AG09319 (cell line): ENCODE measurements at regions not wholly inside any gene's neighbourhood (a gene's known extent, or its start where the extent isn't known, plus 50 kb on each side); places are given as distances from the start of the nearest gene placed in this dataset.

Source experiments
- DNase-seq: peaks from one replicate; pipeline ENCODE4 v3.0.0-alpha.2; 2010; ENCODE audit warnings: low read depth; ENCODE audit errors: extremely low read depth
- TF ChIP-seq, protein P1 (sequence below): IDR thresholded peaks from 2 replicates; pipeline ENCODE4 v1.5.1; 2011; ENCODE audit warnings: low read depth, mild to moderate bottlenecking, inconsistent platforms, low read length, moderate library complexity

DNA sequence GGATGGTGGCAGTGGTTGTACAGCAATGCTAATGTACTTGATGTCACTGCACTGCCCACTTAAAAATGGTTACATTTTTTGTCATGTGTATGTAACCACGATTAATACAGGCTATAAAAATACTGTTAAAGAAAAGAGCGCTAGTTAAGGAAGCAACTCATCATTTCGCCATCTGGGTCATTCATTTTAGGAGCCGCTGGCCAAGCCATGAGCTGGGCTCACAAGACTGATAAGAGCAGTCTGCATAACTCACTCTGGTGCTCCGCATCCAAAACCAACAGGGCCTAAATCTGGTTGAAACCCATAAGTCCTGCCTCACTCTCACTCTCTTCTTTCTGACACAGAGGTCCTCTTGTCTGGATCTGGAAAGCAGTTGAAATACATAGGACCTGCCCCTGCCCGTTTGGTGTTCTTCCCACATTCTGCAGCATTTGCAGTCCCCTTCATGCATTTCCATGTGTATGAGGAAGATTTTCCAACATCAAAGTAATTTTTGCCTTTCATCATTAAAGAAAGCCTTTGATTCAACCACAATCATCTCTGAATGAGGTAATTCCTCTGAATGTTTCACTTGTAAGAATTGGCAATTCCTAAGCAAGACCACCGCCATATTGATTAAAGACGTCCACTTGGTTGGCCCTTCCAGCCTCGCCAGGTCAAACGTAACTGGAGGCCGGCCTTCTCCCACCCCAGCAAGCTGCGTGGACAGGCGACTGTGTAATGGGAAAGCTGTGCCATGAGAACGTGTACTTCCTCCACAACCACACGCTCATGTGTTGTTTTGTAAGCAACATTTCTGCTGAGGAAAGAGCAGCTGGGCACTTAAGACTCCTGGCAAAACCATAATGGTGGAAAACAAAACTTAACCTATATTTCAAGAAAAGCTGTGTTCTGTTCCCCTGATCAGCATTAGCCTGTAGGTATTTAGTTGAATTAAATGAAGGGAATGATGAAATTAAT, 112.2 kb downstream of the VAPA start:
- no peak for DNase-seq
- TF ChIP-seq, protein P1, sequence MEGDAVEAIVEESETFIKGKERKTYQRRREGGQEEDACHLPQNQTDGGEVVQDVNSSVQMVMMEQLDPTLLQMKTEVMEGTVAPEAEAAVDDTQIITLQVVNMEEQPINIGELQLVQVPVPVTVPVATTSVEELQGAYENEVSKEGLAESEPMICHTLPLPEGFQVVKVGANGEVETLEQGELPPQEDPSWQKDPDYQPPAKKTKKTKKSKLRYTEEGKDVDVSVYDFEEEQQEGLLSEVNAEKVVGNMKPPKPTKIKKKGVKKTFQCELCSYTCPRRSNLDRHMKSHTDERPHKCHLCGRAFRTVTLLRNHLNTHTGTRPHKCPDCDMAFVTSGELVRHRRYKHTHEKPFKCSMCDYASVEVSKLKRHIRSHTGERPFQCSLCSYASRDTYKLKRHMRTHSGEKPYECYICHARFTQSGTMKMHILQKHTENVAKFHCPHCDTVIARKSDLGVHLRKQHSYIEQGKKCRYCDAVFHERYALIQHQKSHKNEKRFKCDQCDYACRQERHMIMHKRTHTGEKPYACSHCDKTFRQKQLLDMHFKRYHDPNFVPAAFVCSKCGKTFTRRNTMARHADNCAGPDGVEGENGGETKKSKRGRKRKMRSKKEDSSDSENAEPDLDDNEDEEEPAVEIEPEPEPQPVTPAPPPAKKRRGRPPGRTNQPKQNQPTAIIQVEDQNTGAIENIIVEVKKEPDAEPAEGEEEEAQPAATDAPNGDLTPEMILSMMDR = no peak

DNA sequence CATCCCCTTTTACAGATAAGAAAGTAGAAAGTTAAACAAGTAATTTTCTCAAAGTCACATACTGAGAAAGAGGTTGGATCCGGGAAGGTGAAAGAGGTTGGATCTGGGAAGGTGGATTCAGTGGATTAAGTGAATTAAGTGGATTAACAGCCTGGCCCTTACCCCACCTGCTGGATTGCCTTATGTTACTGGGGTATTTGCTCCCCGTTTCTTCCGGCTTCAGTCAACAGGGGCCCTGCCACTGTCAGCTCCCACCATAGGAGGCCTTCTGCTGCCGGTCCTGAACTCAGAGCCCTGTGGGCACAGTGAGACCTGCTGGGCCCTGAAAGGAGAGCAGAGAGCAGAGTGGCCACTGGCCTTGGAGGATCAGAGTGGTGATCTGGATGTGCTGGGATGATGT, 113.2 kb downstream of the VAPA start:
- no peak for DNase-seq
- TF ChIP-seq, protein P1 = no peak

DNA sequence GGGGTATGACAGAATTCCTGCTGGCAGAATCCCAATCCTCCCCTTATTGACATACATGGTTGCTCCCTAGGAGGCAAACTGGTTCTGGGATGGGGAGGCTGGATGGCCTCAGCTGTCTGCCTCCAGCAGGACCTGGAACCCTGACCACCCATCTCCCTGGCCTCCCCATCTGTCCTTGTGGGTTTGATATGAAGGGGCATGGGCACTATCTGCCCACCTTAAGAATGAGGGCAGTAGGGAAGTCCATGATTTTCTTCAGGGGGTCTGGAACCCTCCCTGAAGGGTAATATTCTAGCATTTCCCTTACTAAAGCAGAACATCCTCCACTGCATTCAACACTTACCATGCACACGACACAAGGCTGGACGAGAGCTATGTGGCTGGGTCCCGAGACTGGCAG, 113.6 kb downstream of the VAPA start:
- no peak for DNase-seq

DNA sequence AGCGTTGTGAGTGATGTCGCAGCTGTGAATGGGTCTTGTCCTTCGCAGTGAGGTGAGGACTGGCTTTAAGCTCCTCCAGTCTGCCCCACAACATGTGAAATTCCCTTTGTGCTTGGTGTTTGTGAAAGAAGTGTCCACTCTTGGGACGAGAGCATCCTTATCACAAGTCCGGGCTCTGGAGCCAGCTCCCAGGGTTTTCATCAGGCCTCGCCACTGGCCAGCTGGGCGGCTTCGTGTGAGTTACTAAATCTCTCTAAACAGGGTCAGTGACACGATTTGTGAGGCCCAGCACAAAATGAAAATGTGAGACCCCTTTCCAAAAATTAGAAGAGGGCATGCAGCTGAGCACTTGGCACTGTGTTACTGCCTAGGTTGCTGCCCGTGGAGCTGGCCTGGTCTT, 115.9 kb downstream of the VAPA start:
- DNase-seq = no peak
- TF ChIP-seq, protein P1 = no peak

More for the DNA sequence above, 113.6 kb downstream of the VAPA start:
- TF ChIP-seq, protein P1 = no peak

DNA sequence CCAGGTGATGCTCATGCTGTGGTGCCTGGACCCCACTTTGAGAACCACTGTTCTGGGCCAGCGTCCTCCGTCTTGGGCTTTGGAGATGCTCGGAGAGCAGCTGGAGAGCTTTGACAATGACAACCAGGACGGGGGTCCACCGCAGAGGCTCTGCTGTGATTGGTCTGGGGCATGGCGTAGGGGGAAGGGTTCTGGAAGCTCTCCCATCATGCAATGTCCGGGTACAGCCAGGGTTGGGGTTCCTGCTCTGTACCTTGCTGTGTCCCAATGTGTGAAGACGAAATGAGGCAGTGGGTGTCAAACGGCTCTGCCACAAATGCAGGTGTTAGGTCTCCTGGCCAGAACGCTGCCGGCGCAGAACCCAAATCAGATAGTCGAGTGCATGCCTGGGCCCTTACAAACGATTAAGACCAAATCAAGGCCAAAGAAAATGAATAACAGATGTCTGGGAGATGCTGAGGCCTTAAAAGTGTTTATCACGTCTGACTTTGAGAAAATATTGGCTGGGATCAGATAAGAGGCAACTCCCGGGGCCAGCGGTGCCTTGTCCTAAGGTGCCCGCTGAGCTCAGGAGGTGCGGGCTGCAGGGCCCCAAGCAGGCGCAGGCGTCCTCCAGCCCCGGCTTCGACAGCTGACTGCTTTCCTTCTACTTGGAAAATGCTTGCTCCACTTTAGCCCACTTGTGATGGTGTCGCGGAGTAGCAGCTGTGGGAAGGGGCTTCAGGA, 117.2 kb downstream of the VAPA start:
- TF ChIP-seq, protein P1 = no peak
- DNase-seq = no peak

DNA sequence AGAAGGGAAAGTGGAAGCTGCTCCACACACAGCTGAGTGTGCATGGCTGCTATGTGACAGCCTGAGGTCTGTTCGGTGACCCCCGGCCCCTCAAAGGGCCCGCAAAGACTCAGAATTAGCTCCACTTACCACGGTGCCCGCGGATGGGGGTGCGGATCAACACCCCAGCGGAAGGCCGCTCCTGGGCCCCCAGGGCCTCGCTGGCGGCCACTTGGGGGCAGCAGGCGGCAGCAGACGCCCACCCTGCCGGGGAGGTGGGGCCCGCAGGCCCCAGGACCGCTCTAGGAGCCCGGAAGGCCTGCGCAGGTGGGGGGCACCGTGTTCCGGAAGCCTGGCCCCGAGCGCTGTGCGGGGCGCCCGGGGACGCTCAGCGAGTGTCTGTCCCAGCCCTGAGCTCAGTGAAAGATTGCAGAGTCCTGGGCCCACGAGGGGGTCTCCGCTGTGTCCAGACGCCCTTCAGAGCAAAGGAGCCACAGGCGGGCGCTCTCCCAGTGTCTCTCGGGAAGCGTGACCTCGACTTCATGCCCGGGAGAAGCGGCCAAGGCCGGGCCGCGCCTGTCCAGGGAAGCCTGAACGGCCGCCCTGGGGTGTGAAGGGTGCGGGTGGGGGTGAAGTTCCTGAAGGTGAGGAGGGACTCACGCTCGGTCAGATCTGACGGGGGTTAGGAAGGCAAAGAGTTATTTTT, 118.7 kb downstream of the VAPA start:
- no peak for DNase-seq
- TF ChIP-seq, protein P1 = no peak
